DMS79 (cell line): ENCODE measurements at regions not wholly inside any gene's neighbourhood (a gene's known extent, or its start where the extent isn't known, plus 50 kb on each side); places are given as distances from the start of the nearest gene placed in this dataset.
"Not testable (repeated sequence)": the region's sequence is repeated elsewhere in the genome, so short reads cannot be mapped to it uniquely, and the experiment has no call there.

Experiments
- DNase-seq: peaks from one replicate; lab custom pipeline; 2025; lab: John Stamatoyannopoulos, UW

DNA sequence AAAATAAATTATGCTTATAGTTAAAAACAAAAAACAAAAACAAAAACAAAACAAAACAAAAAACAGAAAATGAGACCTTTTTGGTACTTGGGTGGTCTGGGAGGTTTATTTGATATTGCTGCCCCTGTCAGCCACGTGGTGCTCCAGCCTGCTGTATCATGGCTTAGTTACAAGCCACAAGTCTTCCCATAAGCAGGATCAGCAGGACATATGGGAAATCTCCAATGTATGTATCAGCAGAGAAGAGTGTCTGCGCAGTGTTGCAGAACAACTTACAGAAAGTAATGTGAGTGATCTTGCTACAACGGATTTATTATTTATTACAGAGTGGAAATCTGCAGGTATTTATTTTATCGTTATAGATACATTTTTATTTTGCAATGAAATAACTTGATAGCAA is 423.0 kb upstream of the TMPRSS15 start:
- DNase-seq: no peak

DNA sequence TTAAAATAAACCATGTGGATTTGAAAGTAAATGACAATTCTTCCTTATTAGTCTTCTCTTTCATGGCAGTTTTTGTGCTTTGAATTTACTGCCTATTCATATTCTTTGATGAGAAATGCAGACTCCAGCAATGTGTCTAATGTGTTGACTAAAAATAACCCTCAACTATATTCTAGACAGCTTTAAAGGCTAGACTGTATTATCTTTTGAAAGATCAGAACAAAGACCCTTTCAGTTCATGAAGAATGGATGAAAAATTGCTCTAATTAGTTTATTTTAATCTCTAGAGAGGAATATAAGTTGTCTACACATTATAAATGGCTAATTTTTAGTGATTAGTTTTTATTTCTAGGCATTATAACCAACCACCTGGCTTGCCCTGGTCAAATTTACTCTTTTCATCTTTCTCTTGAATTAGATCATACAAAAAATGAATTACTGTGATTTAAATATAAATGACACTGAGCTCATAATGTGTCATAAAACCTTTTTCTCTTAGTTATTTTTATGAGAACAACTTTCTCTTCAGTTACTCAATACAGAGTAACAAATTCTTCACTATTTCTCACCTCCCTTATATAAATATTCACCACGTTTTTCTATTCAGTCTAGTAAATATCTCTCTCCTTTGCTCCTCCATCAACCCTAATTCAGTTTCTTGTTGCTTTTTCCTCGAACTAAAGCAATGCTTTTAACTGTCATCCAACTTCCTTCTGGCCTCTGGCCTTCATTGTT is 428.5 kb upstream of the TMPRSS15 start:
- no peak for DNase-seq

DNA sequence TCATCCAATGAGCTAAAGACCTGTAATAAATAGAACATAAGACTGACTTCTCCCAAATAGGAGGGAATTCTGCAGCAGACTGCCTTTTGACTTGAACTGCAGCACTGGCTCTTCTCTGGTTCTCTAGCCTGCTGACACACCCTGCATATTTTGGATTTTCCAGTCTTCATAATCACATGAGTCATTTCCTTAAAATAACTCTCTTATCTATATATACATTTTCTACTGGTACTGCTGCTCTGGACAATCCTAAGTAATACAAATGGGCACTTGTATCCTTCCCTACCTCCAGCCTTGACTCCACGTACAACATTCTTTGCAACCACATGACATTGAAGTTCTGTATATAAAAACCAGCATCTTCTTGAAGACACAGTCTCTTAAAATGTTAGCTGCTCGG is 429.4 kb upstream of the TMPRSS15 start:
- no peak for DNase-seq

DNA sequence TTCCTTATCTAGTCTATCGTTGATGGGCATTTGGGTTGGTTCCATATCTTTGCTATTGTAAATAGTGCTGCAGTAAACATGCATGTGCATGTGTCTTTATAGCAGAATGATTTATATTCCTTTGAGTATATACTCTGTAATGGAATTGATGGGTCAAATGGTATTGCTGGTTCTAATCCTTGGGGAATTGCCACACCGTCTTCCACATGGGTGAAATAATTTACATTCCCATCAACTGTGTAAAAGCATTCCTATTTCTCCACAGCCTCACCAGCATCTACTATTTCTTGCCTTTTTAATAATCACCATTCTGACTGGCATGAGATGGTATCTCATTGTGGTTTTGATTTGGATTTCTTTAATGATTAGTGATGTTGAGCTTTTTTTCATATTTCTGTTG is 430.5 kb upstream of the TMPRSS15 start:
- DNase-seq: not testable (repeated sequence)

DNA sequence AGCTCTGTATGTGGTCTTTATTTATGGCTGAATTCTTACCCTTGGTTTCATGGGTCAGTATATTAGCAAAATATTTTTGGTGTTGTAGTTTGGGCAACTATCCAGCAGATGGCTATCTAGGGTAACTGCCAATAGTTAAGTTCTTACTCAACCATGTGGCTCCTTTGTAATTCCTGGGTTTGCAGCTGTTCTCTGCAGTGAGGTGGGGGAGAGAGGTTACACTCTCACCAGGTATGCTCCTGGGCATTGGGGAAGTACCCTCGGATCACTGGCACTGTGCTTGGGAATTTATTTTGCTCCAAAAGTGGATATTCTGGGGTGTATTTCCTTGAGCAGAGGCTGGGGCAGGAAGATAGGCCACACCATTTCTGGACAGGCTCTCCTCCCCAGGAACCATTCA is 436.7 kb upstream of the TMPRSS15 start:
- DNase-seq: no peak

DNA sequence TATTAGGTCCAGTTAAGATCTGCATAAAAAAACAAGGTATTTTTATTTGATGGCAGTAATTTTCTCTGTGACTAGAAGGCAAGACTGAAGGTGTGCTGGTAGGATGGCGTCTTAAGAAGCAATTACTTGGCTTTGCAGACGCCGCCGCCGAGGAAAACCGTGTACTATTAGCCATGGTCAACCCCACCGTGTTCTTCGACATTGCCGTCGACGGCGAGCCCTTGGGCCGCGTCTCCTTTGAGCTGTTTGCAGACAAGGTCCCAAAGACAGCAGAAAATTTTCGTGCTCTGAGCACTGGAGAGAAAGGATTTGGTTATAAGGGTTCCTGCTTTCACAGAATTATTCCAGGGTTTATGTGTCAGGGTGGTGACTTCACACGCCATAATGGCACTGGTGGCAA is 454.0 kb upstream of the TMPRSS15 start:
- DNase-seq: not testable (repeated sequence)

DNA sequence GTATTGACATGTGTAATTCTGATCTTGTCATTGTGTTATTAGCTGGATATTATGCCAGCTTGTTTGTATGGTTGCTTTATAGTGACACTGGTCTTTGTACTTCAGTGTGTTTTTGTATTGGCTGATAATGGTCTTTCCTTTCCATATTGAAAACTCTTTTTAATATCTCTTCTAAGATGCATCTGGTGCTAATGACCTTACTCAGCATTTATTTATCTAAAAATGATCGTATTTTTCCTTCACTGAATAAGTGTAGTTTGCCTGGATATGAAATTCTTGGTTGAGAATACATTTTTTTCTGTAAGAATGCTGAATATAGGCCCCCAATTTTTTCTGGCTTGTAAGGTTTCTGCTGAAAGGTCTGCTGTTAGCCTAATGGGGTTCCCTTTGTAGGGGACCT is 465.5 kb upstream of the TMPRSS15 start:
- no peak for DNase-seq

DNA sequence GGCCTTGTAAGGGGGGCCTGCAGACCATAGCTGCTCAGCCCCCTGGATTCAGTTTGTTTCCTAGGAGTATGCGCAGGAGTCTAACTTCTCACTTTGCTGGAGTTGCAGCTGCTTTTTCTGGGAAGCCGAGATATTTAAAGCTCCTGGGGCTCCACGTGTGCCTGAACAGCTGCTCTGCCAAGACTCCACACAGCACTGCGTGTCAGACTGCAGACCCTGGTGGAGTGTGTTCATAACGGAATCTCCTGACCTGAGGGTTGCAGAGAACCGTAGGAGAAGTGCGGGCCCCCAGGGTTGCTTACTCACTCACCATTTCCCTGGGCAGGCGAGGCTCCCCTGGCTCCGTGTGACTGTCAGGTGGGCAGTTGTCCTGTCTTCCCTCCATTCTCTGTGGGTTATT is 474.3 kb upstream of the TMPRSS15 start:
- no peak for DNase-seq

DNA sequence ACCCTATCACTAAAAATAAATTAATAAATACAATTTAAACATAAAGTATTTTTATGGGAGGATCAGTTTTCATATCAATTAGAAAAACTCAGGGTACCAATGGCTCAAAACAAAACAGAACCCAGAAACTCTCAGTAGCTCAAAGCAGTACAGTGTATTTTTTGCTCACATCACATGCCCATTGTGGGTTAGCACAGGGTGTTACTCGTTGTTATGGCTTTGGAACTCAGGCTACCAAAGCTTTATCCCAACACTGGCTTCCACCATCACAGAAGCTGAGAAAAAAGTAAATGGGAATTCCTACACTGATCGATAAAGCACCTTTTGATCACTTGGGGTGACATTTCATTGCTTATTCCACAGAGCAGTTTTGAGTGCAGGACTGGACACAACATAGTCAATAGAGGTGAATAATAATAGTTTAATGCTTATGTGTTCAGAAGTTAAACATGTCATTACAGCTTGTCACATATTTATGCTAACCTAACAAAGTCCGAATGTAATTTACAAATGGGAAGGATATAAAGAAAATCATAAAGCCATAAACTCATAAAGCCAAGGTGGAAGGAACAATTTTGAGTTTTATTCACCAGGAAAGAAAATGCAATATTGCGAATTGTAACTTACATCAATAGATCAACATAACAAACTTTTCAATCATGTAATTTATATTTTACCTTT is 484.5 kb upstream of the TMPRSS15 start:
- DNase-seq: no peak

DNA sequence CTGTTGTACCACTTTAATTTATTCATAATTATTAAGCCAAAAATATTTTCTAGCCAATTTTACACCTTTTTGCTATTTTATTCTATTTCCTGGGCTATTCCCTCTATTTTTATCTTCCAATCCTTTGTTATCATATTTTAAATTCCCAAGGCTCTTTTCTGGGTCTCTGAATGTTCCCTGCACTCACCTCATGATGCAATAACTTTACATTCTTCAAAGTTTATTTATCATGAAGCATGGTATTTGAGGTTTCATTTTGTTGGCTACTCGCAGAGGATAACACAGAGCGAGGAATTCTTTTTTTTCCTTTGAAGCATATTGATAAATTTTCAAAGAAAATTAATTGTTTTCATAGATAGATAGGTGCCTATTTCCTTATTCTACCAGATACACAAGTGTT is 489.8 kb upstream of the TMPRSS15 start:
- DNase-seq: no peak

DNA sequence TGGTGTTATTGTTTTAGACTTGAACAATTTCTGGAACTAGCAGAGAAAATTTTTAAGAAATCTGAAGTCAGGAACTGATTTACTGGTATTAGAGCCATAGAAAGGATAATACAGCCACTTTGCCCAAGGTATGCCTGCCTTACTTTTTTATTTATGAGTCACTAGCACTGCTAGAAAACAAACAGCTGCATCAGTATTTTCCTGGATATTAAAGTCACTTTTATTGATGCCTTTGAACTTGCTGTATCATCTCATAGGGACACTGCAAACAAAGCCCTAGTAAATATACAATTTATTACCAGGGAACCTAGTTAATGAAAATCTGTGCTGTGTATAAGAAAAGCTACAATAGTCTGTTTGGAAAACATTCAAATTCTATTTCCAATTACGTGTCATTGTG is 490.8 kb upstream of the TMPRSS15 start:
- DNase-seq: no peak

DNA sequence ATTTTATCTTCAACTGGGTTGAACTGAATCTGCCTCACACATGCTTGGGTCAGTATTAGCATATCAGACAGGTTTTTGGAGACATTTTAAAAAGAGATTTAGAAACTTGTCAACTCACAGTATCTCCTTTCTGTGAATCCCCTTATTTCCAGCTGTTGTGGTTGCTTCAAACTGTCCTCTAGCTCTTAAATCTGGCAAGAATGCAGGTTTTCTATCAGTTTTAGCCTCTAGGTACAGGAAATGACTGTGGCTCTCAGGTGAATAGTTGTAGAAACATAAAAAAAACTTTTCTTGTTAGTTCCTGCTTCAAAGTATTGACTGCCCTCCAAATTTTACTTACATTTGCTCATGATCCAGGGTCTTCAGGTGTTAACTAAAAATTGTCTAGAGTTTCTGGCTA is 495.7 kb upstream of the TMPRSS15 start:
- no peak for DNase-seq

DNA sequence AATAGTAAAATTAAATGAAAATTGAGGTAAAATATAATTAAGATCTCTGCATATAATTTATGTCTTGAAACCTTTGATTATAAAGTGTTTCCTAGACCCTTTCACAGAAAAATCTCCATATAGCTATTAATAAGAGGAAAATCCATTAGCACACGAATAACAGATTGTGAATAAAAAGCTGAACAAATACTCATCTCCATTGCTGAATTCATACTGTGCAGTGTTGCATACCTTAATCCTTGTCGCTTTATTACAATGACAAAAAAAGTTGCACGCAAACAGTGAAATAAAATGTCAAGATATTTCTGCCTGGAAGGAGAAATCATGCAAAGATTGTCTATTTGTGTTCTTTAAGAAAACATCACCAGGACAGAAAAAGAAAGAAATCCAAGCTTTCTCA is 499.1 kb upstream of the TMPRSS15 start:
- no peak for DNase-seq

DNA sequence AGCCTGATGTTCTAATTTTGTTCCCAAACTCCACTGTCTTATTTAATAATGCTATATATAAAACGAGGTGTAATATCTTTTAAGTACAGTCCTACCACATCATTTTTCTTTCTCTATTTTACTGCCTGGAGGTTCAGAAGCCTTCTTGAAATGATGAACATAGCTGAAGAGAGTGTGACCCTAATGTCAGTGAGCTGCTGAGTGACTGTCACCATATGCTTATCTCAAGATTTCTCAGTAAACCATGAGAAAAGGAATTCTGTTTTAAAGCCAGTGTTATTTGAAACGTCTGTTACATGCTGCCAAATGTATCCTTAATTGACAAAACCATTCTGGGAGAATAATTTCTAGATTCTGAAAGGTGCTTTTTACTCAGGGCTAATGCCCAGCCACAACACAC is 503.5 kb upstream of the TMPRSS15 start:
- DNase-seq: no peak

DNA sequence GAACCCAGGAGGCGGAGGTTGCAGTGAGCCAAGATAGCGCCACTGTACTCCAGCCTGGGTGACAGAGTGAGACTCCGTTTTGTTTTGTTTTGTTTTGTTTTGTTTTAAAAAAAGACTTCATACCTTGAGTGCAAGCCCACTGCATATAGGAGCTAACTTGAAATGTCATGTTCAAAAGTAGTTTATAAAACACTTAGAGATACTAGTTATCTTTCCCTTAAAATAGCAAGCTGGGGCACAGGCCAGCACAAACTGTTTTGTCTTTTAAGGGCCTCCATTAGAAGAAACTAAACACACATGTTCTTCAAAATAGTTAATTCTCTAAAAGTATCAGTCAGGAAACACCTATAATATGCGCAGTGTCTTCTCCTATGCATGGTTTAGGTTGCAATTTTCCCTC is 505.1 kb upstream of the TMPRSS15 start:
- DNase-seq: no peak

DNA sequence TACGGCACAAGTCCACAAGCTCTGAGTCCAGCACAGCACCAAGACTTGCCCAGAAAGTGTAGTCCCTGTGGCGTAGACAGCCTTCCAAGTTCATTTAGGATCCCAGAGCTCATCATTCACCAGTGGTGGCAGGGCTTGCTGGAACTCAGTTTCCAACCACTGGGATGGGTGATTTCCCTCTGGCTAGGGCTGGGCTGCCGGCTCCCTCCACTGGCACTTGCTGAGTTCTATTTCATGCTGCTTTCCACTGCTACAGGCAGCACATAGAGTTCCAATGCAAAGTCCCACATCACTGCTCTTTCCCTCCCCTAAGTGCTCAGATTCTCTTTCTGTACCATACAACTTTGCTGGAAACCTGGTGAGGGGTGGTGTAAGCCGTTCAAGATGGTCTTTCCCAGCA is 510.3 kb upstream of the TMPRSS15 start:
- no peak for DNase-seq

DNA sequence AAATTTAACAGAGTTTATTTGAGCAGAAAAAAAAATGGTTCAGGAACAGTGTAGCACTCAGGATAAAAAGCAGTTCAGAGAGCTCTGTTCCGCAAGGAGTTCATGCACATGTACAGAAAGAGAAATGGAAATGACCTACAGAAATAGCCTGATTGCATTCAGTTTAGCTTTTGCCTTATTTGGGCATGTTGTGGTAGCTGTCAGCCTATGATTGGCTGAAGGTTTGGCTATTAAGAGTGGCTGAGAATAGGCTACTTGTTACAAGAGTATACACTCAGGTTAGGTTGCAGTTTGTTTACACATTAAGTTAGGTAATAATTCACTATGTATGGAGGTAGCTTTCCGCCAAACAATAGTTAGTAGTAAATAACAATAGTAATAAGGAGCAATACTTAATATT is 511.0 kb upstream of the TMPRSS15 start:
- no peak for DNase-seq

DNA sequence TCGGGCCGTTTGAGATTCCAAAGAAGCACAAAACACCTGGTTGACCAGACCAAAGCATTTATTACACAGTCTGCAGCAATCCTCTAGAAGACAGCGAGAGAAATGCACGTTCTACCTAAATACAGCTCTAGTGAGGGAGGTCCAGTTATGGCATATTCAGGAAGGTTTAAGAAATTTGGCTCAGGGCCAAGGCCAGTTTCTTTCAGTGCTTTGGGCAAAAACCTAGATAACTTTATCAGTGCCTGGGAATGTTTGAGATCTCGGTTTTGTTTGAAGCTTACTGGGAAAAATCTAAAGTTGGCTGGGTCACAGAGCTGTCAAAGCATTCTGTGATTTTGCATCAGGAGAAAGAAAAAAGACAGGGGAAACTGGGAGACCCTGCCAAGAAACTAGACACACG is 514.0 kb upstream of the TMPRSS15 start:
- no peak for DNase-seq

DNA sequence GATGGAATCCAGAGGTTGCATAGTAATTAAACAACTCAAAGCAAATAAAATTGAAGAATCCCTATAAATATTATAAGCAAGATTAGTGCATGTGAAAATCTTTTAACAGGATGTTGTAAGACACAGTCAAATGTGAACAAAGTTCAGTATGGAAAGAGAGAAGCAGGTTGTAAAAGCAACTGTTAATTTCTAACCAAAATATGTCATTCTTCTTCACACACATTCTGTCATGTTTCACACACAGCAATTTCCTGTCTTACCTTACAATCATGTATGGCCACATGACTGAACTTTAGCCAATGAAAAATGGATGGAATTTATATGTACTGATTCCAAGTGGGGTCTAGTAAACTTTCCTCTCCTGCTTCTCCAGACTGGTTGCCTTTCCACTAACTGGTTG is 527.7 kb upstream of the TMPRSS15 start:
- no peak for DNase-seq

DNA sequence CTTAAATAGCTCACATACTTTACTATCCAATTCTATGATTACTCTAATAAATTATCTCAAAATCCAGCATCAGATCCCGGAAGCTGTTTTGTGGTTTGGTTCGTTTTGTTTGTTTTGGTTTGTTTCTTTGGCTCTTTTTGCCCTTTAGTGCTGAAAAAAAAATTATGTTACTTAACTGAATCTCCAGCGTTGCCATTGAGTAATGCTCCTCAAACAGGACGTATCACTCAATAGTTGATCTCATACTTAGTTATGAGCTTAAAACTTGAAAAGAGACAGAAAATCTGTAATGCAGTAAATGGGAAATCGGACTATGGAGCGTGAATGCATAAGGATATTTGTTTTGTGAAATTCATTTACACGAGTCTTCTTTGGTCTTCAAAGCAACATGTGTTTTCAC is 533.8 kb upstream of the TMPRSS15 start:
- DNase-seq: no peak

DNA sequence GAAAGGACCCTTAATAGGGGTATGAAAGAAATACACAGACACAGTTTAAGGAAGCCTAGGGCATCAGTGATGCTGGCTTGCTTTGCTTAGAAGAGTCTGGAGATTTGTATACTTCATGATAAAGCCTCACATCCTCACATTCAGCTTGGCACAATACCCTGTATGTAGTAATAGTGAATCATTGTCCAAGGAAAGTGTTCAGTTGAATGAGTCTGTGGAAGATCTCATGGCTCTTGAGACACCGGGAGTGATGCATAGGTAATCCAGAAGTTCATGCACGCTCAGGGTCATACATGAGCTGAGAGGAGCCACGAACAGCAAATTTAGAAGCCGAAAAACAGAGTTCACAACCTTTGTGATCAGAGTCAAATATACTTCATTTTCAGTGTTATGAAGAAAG is 537.2 kb upstream of the TMPRSS15 start:
- DNase-seq: no peak

DNA sequence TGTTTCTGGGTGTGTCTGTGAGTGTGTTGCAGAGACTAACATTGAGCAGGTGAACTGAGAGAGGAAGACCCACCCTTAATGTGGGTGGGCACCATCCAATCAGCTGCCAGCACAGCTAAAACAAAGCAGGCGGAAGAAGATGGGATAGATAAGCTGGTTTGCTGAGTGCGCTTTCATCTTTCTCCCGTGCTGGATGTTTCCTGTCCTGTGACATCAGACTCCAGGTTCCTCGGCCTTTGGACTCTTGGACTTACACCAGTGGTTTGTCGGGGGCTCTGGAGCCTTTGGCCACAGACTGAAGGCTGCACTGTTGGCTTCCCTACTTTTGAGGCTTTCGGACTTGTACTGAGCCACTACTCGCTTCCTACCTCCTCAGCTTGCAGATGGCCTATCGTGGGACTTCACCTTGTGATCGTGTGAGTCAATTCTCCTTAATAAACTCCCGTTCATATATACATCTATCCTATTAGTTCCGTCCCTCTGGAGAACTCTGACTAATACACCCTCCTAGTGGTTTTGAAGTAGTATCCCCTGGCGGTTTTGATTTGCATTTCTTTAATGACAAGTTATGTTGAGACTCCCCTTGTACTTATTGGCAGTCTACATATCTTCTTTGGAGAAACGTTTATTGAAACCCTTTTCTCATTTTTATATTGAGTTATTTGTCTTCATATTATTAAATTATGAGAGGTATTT is 546.6 kb upstream of the TMPRSS15 start:
- DNase-seq: no peak

DNA sequence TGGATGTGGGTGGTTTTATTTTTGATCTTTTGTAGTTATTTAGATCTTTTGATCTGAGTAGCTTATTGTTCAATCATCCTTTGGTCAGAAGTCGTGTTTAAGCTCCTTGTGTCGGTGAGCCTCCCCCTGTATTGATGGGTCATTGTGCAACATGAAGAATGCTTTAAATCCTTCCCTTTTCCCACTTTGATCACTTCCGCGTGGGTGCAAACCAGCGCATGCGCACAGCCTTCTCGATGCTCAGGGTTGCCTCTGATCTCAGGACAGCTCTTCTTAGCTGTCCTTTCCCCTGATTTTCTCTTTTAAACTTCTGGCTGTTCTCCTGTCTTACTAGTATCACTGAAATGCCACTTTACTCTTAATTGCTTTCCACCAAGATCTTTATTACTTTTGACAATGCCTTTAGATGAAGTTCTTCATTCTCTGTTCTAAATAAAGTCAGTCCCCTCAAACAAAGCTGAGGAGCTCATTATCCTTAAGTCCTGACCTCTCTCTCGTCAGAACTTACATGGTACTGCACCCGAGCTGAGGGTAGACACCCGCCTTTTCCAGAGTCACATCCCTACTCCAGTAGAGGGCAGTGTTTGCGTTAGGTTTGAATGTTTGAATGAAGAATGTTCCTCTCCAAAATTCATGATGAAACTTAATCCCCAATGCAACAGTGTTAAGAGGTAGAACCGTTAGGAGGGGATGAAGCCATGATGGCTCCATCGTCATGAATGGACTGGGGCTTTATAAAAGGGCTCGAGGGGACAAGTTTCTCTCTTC is 547.9 kb upstream of the TMPRSS15 start:
- DNase-seq: no peak
